Upper lobe of left lung (tissue), 6 donors: ENCODE measurements at regions not wholly inside any gene's neighbourhood (a gene's known extent, or its start where the extent isn't known, plus 50 kb on each side); places are given as distances from the start of the nearest gene placed in this dataset.
"Not testable (repeated sequence)": the region's sequence is repeated elsewhere in the genome, so short reads cannot be mapped to it uniquely, and the experiment has no call there.

Experiments
- ATAC-seq, 2 donors: fragments of 200-7000 bp; cut with Tn5 transposase; one replicate each; pipeline ENCODE4 v1.9.1; 2022; ENCODE audit warnings: mild to moderate bottlenecking in 2 of 2, moderate library complexity in 2 of 2; ENCODE audit not compliant: low FRiP score in 2 of 2
- DNase-seq, 2 donors: peaks; one replicate each; pipeline ENCODE4 v3.0.0-alpha.2; 2019 to 2020
- H3K27ac ChIP-seq, 4 donors: fragments of 200-600 bp; sonication (generic); one replicate each; pipeline ENCODE4 v1.5.1; 2016 to 2019
- H3K27me3 ChIP-seq, 4 donors: fragments of 200-600 bp; sonication (generic); one replicate each; pipeline ENCODE4 v1.5.1; 2017 to 2019
- H3K36me3 ChIP-seq, 4 donors: fragments of 200-600 bp; sonication (generic); one replicate each; pipeline ENCODE4 v1.5.1; 2016 to 2019
- H3K4me1 ChIP-seq, 4 donors: fragments of 200-600 bp; sonication (generic); one replicate each; pipeline ENCODE4 v1.5.1; 2018 to 2019
- H3K4me3 ChIP-seq, 4 donors: fragments of 200-600 bp; sonication (generic); one replicate each; pipeline ENCODE4 v1.5.1; 2017 to 2019; ENCODE audit warnings: mild to moderate bottlenecking in 2 of 4, moderate library complexity in 1 of 4
- H3K9me3 ChIP-seq, 4 donors: fragments of 200-600 bp; sonication (generic); one replicate each; pipeline ENCODE4 v1.5.1; 2018 to 2019
- EP300 ChIP-seq, 4 donors: sonication (generic); formaldehyde crosslinking; IDR thresholded peaks; one replicate each; pipeline ENCODE4 v1.5.1; 2017; ENCODE audit warnings: antibody characterized with exemption in 4 of 4, control low read depth in 2 of 4
- POLR2A ChIP-seq, 4 donors: fragments of 450-650 bp; IDR thresholded peaks; one replicate each; pipeline ENCODE4 v1.5.1; 2016 to 2017; ENCODE audit warnings: antibody characterized with exemption in 4 of 4, mild to moderate bottlenecking in 2 of 4
- POLR2AphosphoS5 ChIP-seq, 2 donors: sonication (generic); formaldehyde crosslinking; IDR thresholded peaks; one replicate each; pipeline ENCODE4 v1.5.1; 2017; ENCODE audit warnings: antibody characterized with exemption in 2 of 2
- WGBS, 2 donors: methylation state at CpG; one replicate each; pipeline ENCODE4 v1.1.5; 2017 to 2018; 5-methylcytosine and 5-hydroxymethylcytosine counted together
- TF ChIP-seq, protein P1 (sequence below), 6 experiments: fragments of 450-650 bp in 4 of 6; fragments of 200-600 bp in 2 of 6; sonication (generic) in 2 of 6; IDR thresholded peaks; one replicate each; pipeline ENCODE4 v1.5.1; 2016 to 2019; ENCODE audit warnings: antibody characterized with exemption in 6 of 6
- donor health status: DM: no; HTN: no; CAD: no; lungs with moderate emphysema.
- donor health status: DM: no; HTN: yes; CAD: no; lungs with severe emphysema.

DNA sequence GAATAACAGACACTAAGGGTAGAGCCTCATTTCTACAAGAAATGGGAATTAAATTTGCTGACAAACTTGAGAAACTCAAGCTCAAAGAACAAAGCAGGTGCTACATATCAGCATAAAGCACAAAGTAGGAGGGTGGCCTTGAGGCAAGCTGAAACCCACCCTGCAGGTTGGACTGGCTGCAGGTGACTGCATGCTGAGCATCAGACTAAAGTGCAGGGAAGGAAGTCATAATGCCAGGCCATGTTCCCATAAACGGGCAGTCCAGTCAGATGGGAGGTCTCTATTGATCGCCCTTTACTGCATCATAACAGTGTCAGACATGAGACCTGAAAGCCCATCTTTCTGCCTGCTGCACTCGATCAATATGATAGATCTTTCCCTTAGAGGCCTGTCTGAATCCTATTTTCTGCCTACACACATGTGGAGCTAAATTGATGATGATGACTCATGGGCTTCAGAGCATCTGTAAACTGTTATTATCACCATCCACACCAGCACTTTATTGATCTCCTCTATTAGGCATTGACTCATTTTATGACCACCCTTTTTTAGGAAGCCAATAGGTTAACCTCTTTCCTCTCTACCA, 224.5 kb upstream of the DDI1 start:
- no peak for TF ChIP-seq POLR2A (IDR thresholded peaks at IDR 0.05)
- TF ChIP-seq POLR2AphosphoS5 (IDR thresholded peaks at IDR 0.05): no peak
- no peak for TF ChIP-seq EP300 (IDR thresholded peaks at IDR 0.05)
- TF ChIP-seq, protein P1, sequence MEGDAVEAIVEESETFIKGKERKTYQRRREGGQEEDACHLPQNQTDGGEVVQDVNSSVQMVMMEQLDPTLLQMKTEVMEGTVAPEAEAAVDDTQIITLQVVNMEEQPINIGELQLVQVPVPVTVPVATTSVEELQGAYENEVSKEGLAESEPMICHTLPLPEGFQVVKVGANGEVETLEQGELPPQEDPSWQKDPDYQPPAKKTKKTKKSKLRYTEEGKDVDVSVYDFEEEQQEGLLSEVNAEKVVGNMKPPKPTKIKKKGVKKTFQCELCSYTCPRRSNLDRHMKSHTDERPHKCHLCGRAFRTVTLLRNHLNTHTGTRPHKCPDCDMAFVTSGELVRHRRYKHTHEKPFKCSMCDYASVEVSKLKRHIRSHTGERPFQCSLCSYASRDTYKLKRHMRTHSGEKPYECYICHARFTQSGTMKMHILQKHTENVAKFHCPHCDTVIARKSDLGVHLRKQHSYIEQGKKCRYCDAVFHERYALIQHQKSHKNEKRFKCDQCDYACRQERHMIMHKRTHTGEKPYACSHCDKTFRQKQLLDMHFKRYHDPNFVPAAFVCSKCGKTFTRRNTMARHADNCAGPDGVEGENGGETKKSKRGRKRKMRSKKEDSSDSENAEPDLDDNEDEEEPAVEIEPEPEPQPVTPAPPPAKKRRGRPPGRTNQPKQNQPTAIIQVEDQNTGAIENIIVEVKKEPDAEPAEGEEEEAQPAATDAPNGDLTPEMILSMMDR (IDR thresholded peaks at IDR 0.05): no peak
- Histone ChIP-seq H3K27ac (no peak overlapping the region), H3K4me1 (no peaks in the 10 kb centered on the region), H3K27me3 (no peaks in the 10 kb centered on the region), H3K9me3 (no peaks in the 10 kb centered on the region), H3K4me3 (no peak overlapping the region), H3K36me3 (no peaks in the 10 kb centered on the region)
- ATAC-seq (no peak), DNase-seq (no peak)
- 81 to 84% methylated on average over 3 of the region's 3 CpGs for WGBS, 2 donors

- ATAC-seq: no peak
- H3K27me3 ChIP-seq: no peaks in the 10 kb centered on the region
- TF ChIP-seq, protein P1 (IDR thresholded peaks at IDR 0.05): no peak
- no peak for TF ChIP-seq EP300 (IDR thresholded peaks at IDR 0.05)
- no peak for TF ChIP-seq POLR2AphosphoS5 (IDR thresholded peaks at IDR 0.05)
- no peak for TF ChIP-seq POLR2A (IDR thresholded peaks at IDR 0.05)
- no peaks in the 10 kb centered on the region for H3K36me3 ChIP-seq
- no peaks in the 10 kb centered on the region for H3K9me3 ChIP-seq
- H3K4me3 ChIP-seq: no peak overlapping the region
- no peaks in the 10 kb centered on the region for H3K4me1 ChIP-seq
- no peak overlapping the region for H3K27ac ChIP-seq
- 75 to 79% methylated on average over 3 of the region's 3 CpGs for WGBS, 2 donors
- no peak for DNase-seq
Observed at GRCh38 chr11:103812680-103813079, 223.8 kb upstream of the DDI1 start.

DNA sequence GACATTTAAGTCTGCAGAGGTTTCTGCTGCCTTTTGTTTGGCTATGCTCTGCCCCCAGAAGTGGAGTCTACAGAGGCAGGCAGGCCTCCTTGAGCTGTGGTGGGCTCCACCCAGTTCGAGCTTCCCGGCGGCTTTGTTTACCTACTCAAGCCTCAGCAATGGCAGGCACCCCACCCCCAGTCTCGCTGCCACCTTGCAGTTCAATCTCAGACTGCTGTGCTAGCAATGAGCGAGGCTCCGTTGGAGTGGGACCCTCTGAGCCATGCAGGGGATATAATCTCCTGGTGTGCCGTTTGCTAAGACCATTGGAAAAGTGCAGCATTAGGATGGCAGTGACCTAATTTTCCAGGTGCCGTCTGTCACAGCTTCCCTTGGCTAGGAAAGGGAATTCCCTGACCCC, 216.1 kb upstream of the DDI1 start:
- ATAC-seq, H3K4me3 ChIP-seq, H3K4me1 ChIP-seq, DNase-seq, H3K27ac ChIP-seq, H3K9me3 ChIP-seq, H3K27me3 ChIP-seq, H3K36me3 ChIP-seq: not testable (repeated sequence)
- 87 to 89% methylated on average over 5 to 8 of the region's 8 CpGs for WGBS, 2 donors

GRCh38 chr11:103824116-103824515, 212.3 kb upstream of the DDI1 start:
- H3K4me3 ChIP-seq: no peak overlapping the region
- no peaks in the 10 kb centered on the region for H3K27me3 ChIP-seq
- TF ChIP-seq, protein P1 (IDR thresholded peaks at IDR 0.05): no peak
- TF ChIP-seq POLR2AphosphoS5 (IDR thresholded peaks at IDR 0.05) (no peak), EP300 (IDR thresholded peaks at IDR 0.05) (no peak), POLR2A (IDR thresholded peaks at IDR 0.05) (no peak)
- WGBS, 2 donors: 48 to 67% methylated on average over 1 of the region's 1 CpG
- no peak for DNase-seq
- no peaks in the 10 kb centered on the region for H3K9me3 ChIP-seq
- no peak overlapping the region for H3K27ac ChIP-seq
- H3K4me1 ChIP-seq: no peaks in the 10 kb centered on the region
- H3K36me3 ChIP-seq: no peaks in the 10 kb centered on the region
- no peak for ATAC-seq

GRCh38 chr11:103825469-103825868, 211.0 kb upstream of the DDI1 start:
- 70 to 86% methylated on average over 2 of the region's 2 CpGs for WGBS, 2 donors
- no peak for ATAC-seq
- TF ChIP-seq EP300 (IDR thresholded peaks at IDR 0.05) (no peak), POLR2A (IDR thresholded peaks at IDR 0.05) (no peak), POLR2AphosphoS5 (IDR thresholded peaks at IDR 0.05) (no peak)
- TF ChIP-seq, protein P1 (IDR thresholded peaks at IDR 0.05): no peak

More at GRCh38 chr11:103825469-103825868, 211.0 kb upstream of the DDI1 start:
- Histone ChIP-seq H3K9me3 (peaks cover 0 to 1% (median under 1%) of the 10 kb centered on the region in 4 donors), H3K27me3 (no peaks in the 10 kb centered on the region), H3K4me1 (no peaks in the 10 kb centered on the region), H3K4me3 (no peak overlapping the region), H3K27ac (no peak overlapping the region), H3K36me3 (no peaks in the 10 kb centered on the region)
- DNase-seq: no peak
